ENCODE measurements at regions not wholly inside any gene's neighbourhood (a gene's known extent, or its start where the extent isn't known, plus 50 kb on each side); places are given as distances from the start of the nearest gene placed in this dataset.
"Not testable (repeated sequence)": the region's sequence is repeated elsewhere in the genome, so short reads cannot be mapped to it uniquely, and the experiment has no call there.

DNA sequence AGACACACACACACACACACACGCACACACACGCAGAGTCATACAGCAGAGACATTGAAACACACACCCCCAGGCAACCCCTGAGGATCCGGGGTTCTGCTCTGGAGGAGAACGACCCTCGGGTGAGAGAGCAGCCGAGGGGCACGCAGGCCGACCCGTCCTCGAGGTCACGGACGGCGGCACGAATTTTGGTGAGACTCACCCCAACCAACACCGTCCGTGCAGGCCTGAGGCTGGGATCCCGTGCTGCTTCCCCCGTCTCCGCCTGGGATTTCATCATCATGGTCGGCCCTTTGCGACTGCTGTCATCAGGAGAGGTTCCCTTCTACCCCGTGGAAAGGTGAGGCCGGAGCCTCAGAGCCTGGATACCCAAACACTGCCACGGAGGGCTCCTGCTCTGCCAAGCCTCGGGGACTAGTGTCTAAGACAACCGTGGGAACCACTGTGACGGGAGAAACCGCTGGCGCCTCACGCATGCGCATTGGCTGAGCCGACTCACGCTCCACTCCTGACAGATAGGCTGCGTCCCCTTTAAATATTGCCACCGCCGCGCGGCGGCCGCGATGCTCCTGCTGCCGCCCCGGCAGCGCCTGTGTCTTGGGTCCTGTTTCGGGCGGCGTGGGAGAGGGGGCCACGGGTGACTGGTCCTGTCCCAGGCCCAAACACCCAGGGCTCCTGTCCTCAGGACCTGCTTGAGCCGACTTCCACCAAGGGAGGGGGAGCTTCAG is 699.1 kb upstream of the TPTE start:
- H3K27ac ChIP-seq = not testable (repeated sequence)

DNA sequence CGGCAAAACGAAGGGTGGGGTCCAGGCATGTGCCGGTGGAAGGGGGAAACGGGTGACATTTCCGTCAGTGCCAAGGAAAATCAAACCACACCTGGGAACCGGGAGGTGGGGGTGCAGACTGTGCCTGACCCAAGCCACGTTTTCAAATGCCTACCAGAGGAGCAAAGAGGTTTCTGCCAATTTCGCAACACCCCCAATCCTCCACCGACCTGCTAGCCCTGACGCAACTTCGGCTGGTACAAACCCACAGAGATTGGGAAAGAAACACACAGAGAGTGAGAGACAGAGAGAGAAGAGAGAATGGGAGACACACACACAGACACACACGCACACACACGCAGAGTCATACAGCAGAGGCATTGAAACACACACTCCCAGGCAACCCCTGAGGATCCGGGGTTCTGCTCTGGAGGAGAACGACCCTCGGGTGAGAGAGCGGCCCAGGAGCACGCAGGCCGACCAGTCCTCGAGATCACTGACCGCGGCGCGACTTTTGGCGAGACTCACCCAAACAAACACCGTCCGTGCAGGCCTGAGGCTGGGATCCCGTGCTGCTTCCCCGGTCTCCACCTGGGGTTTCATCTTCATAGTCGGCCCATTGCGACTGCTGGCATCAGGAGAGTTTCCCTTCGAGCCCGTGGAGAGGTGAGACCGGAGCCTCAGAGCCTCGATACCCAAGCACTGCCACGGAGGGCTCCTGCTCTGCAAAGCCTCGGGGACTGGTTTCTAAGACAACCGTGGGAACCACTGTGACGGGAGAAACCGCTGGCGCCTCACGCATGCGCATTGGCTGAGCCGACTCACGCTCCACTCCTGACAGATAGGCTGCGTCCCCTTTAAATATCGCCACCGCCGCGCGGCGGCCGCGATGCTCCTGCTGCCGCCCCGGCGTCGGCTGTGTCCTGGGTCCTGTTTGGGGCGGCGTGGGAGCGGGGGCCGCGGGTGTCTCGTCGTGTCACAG is 697.9 kb upstream of the TPTE start:
- not testable (repeated sequence) for H3K27ac ChIP-seq

DNA sequence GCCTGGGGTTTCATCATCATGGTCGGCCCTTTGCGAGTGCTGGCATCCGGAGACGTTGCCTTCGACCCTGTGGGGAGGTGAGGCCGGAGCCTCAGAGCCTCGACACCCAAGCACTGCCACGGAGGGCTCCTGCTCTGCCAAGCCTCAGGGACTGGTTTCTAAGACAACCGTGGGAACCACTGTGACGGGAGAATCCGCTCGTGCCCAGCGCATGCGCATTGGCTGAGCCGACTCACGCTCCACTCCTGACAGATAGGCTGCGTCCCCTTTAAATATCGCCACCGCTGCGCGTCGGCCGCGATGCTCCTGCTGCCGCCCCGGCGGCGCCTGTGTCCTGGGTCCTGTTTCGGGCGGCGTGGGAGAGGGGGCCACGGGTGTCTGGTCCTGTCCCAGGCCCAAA is 690.6 kb upstream of the TPTE start:
- H3K27ac ChIP-seq = not testable (repeated sequence)

DNA sequence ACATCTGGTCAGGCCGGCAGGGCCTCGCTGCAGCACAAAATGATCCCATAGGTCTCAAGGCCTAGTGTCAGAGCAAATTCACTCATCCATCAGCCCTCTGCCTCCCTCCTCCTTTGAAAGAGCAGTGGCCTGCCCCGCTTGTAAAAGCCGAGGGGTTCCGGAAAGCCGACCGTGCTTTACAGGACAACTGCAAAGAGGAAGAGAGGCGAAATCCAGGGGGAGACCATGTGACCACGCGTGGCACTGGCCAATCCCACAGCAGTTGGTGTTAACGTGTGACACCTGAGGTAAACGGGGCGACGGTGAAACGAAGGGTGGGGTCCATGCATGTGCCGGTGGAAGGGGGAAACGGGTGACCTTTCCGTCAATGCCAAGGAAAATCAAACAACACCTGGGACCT is 688.6 kb upstream of the TPTE start:
- not testable (repeated sequence) for H3K27ac ChIP-seq

DNA sequence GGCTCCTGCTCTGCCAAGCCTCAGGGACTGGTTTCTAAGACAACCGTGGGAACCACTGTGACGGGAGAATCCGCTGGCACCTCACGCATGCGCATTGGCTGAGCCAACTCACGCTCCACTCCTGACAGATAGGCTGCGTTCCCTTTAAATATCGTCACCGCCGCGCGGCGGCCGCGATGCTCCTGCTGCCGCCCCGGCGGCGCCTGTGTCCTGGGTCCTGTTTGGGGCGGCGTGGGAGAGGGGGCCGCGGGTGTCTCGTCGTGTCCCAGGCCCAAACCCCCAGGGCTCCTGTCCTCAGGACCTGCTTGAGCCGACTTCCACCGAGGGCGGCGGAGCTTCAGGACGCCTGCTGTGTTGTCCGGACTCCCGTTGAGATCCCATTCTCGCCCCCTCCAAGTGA is 684.8 kb upstream of the TPTE start:
- H3K27ac ChIP-seq = not testable (repeated sequence)

DNA sequence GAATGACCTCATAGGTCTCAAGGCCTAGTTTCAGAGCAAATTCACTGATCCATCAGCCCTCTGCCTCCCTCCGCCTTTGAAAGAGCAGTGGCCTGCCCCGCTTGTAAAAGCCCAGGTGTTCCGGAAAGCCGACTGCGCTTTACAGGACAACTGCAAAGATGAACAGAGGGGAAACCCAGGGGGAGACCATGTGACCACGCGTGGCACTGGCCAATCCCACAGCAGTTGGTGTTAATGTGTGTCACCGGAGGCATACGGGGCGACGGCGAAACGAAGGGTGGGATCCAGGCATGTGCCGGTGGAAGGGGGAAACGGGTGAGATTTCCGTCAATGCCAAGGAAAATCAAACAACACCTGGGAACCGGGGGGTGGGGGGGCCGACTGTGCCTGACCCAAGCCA is 684.4 kb upstream of the TPTE start:
- H3K27ac ChIP-seq = not testable (repeated sequence)

DNA sequence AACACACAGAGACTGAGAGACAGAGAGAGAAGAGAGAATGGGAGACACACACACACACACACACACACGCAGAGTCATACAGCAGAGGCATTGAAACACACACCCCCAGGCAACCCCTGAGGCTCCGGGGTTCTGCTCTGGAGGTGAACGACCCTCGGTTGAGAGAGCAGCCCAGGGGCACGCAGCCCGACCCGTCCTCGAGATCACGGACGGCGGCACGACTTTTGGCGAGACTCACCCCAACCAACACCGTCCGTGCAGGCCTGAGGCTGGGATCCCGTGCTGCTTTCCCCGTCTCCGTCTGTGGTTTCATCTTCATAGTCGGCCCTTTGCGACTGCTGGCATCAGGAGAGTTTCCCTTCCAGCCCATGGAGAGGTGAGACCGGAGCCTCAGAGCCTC is 683.9 kb upstream of the TPTE start:
- H3K27ac ChIP-seq = not testable (repeated sequence)

DNA sequence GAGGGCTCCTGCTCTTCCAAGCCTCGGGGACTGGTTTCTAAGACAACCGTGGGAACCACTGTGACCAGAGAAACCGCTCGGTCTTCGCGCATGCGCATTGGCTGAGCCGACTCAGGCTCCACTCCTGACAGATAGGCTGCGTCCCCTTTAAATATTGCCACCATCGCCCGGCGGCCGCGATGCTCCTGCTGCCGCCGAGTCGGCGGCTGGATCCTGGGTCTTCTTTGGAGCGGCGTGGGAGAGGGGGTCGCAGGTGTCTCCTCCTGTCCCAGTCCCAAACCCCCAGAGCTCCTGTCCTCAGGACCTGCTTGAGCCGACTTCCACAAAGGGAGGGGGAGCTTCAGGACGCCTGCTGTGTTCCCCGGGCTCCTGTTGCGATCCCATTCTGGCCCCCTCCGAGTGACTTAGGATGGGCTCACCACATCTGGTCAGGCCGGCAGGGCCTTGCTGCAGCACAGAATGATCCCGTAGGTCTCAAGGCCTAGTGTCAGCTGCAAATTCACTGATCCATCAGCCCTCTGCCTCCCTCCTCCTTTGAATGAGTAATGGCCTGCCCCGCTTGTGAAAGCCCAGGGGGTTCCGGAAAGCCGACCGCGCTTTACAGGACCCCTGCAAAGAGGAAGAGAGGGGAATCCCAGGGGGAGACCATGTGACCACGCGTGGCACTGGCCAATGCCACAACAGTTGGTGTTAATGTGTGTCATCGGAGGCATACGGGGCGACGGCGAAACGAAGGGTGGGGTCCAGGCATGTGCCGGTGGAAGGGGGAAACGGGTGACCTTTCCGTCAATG is 683.2 kb upstream of the TPTE start:
- H3K27ac ChIP-seq = no peak overlapping the region
- TF ChIP-seq ZFX (IDR thresholded peaks at IDR 0.05; ENCODE audit: borderline replicate concordance) = no peak
- TF ChIP-seq, protein P1, sequence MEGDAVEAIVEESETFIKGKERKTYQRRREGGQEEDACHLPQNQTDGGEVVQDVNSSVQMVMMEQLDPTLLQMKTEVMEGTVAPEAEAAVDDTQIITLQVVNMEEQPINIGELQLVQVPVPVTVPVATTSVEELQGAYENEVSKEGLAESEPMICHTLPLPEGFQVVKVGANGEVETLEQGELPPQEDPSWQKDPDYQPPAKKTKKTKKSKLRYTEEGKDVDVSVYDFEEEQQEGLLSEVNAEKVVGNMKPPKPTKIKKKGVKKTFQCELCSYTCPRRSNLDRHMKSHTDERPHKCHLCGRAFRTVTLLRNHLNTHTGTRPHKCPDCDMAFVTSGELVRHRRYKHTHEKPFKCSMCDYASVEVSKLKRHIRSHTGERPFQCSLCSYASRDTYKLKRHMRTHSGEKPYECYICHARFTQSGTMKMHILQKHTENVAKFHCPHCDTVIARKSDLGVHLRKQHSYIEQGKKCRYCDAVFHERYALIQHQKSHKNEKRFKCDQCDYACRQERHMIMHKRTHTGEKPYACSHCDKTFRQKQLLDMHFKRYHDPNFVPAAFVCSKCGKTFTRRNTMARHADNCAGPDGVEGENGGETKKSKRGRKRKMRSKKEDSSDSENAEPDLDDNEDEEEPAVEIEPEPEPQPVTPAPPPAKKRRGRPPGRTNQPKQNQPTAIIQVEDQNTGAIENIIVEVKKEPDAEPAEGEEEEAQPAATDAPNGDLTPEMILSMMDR (IDR thresholded peaks at IDR 0.05) = no peak

DNA sequence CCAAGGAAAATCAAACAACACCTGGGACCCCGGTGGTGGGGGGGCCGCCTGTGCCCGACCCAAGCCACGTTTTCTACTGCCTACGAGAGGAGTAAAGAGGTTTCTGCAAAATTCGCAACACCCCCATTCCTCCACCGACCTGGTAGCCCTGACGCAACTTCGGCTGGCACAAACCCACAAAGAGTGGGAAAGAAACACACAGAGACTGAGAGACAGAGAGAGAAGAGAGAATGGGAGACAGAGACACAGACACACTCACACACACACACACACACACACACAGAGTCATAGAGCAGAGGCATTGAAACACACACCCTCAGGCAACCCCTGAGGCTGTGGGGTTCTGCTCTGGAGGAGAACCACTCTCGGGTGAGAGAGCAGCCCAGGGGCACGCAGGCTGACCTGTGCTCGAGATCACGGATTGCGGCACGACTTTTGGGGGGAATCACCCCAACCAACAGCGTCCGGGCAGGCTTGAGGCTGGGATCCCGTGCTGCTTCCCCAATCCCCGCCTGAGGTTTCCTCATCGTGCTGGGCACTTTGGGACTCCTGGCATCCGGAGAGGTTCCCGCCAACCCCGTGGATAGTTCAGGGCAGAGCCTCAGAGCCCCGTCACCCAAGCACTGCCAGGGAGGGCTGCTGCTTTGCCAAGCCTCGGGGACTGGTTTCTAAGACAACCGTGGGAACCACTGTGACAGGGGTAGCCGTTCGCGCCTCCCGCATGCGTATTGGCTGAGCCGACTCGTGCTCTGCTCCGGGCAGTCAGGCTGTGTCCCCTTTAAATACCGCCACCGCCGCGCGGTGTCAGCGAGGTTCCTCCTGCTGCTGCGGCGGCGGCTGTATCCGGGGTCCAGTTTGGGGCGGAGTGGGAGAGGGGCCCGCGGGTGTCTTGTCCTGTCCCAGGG is 682.4 kb upstream of the TPTE start:
- TF ChIP-seq ZFX (IDR thresholded peaks at IDR 0.05; ENCODE audit: borderline replicate concordance) = no peak
- TF ChIP-seq, protein P1 (IDR thresholded peaks at IDR 0.05) = no peak
- no peak overlapping the region for H3K27ac ChIP-seq

DNA sequence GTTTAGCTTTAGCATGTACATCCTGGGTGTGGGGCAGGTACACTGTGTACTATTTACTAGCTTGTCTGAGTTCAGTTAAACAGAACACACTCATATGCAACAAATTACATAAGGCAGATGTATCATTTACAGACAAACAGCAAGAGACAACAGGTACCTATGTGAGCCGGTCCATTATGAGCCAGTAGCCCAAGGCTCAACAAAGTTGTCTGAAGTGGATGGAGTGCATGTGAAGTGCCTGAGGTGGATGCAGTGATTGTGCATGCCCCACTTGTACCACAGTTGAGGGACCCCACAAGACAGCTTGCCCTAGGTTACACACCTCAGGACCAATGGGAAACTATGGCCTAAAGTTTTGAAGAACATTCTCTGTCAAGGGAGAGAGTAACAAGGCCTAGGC is 677.3 kb upstream of the TPTE start:
- H3K27ac ChIP-seq = peak overlapping the region; percentile 69

DNA sequence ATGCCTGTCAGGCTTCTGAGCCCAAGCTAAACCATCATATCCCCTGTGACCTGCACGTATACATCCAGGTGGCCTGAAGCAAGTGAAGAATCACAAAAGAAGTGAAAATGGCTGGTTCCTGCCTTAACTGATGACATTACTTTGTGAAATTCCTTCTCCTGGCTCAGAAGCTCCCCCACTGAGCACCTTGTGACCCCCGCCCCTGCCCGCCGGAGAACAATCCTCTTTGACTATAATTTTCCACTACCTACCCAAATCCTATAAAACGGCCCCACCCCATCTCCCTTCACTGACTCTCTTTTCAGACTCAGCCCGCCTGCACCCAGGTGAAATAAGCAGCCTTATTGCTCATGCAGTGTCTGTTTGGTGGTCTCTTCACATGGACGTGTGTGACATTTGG is 673.9 kb upstream of the TPTE start:
- H3K27ac ChIP-seq = not testable (repeated sequence)

DNA sequence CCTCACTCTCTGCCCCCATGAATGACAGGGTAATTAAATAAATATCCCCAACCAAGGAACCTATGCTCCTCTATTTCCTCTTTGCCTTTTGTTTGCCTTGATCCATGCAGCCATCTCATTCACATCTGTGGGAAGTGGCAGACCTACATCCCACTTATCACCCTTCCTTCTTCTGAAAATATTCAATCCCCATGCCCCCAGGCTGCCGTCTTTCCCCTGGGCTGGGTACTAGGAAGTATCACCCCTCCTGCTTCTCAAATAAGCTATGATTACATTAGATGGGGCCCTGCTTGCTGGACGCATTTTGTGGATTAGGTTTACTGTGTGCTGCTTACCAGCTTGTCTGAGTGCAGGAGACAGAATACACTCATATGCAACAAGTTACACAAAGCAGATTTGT is 670.2 kb upstream of the TPTE start:
- H3K27ac ChIP-seq = not testable (repeated sequence)

DNA sequence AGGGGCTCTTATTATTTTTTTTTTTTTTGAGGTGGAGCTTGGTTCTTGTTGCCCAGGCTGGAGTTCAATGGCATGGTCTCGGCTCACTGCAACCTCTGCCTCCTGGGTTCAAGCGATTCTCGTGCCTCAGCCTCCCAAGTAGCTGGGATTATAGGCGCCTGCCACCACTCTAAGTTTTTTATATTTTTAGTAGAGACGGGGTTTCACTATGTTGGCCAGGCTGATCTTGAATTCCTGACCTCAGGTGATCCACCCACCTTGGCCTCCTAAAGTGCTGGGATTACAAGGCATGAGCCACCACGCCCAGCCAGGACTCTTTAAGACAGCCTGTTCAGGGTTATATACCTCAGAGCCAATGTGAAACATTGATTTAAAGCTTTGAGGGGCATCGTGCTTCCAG is 669.7 kb upstream of the TPTE start:
- not testable (repeated sequence) for H3K27ac ChIP-seq

DNA sequence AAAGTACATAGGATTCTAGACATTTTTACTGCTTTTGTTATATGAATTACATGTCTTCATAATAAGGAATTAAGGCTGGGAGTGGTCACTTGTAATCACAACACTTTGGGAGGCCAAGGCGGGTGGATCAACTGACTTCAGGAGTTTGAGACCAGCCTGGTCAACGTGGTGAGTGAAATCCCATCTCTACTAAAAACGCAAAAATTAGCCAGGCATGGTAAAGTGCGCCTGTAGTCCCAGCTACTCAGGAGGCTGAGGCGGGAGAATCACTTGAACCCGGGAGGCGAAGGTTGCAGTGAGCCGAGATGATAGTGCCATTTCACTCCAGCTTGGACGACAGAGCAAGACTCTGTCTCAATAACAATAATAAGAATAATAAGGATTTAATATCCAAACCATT is 663.8 kb upstream of the TPTE start:
- not testable (repeated sequence) for H3K27ac ChIP-seq

DNA sequence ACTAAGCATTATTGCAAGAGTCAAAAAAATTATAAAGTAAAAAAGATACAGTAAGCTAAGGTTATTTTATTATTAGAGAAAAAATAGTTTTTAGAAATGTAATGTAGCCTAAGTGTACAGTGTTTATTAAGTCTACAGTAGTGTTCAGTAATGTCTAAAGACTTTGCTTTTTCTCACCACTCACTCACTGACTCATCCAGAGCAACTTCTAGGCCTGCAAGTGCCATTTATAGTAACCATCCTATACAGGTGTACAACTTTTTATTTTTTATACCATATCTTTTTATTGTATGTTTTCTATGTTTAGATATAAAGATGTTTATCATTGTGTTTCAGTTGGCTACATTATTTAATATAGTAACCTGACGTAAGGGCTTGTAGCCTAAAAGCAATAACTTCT is 661.5 kb upstream of the TPTE start:
- H3K27ac ChIP-seq = not testable (repeated sequence)

DNA sequence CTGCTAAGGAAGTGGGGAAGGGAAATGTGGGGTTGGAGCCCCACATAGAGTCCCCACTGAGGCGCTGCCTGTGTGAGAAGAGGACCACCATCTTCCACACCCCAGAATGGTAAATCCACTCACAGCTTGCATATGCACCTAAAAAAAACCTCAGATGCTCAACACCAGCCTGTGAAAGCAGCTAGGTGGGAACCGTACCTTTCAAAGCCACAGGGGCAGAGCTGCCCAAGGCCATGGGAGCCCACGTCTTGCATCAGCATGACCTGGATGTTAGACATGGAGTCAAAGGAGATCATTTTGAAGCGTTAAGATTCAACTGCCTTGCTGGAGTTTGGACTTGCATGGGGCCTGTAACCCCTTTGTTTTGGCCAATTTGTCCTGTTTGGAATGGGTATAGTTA is 658.9 kb upstream of the TPTE start:
- not testable (repeated sequence) for H3K27ac ChIP-seq

DNA sequence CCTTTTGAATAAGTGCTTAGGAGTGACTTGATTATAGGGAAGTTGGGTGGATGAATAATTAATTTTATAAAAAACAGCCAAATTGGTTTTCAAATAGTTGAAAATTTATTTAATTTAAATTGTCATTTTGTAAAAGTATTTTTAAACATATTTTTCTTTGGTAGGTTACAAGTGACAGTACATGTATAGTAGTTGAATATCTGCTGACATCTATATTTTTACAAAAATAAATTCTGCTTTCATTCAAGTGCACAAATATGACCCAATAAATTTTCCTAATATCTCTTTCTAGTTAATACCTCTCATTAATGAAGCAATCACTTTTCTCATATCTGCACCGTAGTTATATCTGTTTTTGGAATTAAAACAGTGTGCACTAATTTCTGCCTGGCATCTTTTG is 653.6 kb upstream of the TPTE start:
- H3K27ac ChIP-seq = not testable (repeated sequence)

DNA sequence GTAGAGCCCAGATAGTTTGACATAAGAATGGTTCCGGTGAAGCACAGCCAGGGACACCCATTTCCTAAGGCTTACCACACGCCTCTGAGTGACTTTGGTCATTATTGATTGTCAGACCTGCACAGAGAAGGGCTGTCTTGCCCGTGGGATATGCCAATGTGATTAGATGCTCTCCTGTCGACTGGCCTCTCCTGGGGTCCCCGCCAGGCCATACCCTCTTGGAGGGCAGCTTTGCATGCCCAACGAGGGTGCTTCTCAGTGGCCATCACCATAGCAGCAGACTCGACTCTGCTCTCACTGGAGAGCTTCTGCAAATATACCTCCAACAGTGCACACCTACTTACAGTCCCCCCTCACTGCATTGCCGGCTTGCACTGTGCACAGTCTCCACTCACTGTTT is 648.3 kb upstream of the TPTE start:
- H3K27ac ChIP-seq = not testable (repeated sequence)
